HG03196 (cell line): ENCODE measurements at regions not wholly inside any gene's neighbourhood (a gene's known extent, or its start where the extent isn't known, plus 50 kb on each side); places are given as distances from the start of the nearest gene placed in this dataset.

Experiments
- ATAC-seq: cut with Tn5 transposase; IDR thresholded peaks from one replicate; pipeline ENCODE4 v1.9.1; 2021; ENCODE audit not compliant: unreplicated experiment

GRCh38 chr7:25762511-25763462, 389.2 kb upstream of the NFE2L3 start:
- ATAC-seq: no peak

DNA sequence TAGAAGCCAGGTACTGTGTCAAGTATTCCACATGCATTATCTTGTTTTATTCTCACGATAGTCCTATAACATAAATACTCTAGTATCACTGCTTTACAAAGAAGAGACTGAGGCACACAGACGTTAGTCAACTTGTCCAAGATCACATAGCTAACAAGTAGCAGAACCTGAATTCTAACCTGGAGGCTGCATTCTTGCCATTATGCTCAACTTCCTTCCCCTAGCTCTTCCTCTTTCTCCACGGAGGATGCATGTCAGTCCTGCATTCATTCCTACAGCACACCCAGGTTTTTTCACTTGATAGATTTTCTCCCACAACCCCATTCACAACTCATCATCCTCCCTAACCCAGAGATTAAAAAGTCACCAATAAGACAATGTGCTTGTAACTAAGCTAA, 388.5 kb upstream of the NFE2L3 start:
- no peak for ATAC-seq

GRCh38 chr7:25765110-25765655, 386.8 kb upstream of the NFE2L3 start:
- no peak for ATAC-seq

GRCh38 chr7:25770235-25770634, 381.8 kb upstream of the NFE2L3 start:
- no peak for ATAC-seq

DNA sequence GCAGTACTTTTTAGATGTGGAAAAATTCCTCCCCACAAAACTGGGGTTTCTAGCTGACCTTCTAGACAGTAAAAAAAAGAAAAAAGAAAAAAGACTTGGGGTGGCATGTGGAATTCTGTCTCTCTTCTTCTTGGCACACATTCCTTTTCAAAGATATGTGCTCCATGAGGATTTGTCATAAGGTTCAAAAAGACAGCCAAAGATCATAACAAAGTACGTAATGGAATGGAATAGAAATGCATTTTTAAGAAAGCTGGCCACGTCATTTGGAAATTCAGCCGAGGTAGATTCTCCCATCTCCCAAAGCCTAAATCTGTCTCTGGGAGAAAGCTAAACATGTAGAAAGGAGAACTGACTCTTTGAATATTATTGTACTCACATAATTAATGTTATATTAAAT, 381.3 kb upstream of the NFE2L3 start:
- no peak for ATAC-seq

- no peak for ATAC-seq
Measured at GRCh38 chr7:25771491-25771890, 380.5 kb upstream of the NFE2L3 start.

DNA sequence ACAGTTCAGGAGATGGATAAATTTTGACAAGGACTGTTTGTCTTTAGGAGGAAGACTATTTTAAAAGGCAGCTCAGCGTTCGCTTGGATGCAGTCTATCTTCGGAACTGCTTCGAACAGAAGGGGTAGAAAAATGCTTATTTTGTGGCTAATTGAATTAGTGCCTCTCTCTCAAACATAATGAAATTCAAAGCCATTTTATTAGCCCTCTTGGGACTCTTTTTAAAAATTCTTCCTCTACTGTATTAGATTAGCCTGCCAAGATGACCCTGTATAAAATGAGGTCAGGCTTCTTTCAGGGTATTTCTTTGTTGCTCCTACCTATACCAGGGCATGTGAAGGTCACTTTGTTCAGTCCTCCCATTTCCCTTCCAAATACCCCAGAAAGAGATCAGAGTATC, 379.2 kb upstream of the NFE2L3 start:
- no peak for ATAC-seq

GRCh38 chr7:25774675-25775074, 377.3 kb upstream of the NFE2L3 start:
- no peak for ATAC-seq

DNA sequence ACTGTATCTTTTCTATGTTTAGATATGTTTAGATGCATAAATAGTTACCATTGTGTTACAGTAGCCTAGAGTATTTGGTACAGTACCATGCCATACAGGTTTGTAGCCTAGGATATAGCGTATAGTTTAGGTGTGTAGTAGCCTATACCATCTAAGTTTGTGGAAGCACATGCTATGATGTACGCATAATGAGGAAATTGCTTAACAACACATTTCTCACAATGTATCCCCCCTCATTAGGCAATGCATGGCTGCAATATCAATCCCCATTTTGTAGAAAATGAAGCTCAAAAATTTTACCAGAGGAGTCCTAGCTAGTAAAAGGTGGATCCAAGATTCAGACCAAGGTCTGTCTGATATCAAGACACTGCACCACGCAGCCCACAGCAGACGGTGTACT, 376.4 kb upstream of the NFE2L3 start:
- no peak for ATAC-seq

- ATAC-seq: no peak
Measured at GRCh38 chr7:25775999-25776743, 375.8 kb upstream of the NFE2L3 start.

DNA sequence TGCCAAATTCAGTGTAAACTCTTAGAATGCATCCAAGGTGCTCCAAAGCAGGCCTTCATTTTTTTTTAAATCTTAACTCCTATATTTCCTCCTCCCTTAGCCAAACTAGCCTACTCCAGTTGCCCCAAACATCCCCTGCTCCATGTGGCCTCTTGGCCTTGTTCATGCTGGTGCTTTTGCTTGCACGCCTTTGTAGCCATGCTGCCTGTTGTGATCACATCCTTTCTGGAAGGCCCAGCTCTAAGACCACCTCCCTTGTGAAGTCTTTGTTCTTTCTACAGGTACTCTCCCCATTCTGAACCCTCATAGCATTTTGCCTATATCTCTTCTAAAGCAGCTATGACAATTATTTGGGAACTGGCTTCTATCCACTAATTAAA, 375.3 kb upstream of the NFE2L3 start:
- ATAC-seq: no peak

DNA sequence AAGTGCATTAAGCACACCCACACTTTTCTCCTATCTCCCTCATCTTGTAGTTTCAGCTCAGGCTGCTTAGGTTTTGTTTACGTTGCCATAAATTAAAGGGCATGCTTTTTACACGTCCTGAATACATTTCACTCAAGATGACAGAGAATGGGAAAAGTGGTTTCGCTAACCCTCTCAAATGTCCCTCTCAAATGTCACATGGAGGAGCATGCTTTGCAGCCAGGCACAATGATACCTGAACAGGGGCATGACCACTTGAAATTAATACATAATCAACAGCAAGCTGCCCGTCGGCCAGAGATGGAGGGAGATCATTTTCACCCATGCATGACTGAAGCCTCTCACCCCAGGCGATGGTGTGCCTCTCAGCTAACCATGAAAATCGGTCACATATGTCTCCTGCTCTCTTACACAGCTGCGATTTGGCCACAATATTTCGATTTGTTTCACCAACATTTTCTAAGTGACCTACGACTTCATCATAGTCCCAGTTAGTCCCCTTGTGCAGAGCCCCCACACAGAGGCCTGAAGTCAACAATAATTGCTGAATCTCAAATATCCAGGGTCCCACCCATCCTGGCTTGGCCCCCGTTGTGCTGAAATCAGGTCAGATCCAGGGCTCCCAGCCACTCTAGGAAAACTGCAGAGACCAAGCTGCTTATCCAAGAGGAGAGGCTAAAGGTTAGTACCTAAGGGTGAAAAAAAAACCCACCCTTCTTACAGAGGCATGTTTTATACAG, 373.9 kb upstream of the NFE2L3 start:
- no peak for ATAC-seq

DNA sequence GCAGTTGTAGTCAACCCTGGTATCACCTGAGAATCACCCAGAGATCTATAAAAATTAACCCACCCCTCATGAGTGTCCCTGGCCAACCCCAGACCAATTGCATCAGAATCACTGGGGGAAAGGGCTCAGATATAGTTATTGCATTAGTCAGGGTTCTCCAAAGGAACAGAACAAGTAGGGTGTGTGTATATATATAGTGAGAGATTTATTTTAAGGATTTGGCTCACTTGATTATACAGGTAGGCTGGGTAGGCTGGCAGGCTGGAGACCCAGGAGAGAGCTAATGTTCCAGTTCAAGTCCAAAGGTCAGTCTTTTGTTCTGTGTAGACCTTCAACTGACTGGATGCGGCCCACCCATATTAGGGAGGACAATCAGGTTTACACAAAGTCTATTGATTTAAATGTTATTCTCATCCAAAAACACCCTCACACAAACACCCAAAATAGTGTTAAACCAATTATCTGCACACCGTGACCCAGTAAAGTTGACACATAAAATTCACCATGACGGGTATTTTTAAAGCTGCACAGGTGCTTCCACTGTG, 372.9 kb upstream of the NFE2L3 start:
- no peak for ATAC-seq

DNA sequence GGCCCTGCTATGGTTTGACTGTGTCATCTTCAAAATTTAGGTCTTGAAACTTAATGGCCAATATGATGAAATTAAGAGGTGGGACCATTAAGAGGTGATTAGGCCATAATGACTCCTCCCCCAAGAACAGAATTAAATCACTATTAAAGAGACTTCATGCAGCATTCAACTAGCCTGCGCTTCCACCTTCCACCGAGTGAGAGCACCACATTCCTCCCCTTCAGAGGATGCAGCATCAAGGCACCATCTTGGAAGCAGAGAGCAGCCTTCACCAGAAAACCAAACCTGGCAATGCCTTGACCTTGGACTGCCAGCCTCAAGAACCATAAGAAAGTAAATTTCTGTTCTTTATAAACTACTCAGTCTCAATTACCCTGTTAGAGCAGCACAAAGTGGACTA, 371.1 kb upstream of the NFE2L3 start:
- ATAC-seq: no peak

DNA sequence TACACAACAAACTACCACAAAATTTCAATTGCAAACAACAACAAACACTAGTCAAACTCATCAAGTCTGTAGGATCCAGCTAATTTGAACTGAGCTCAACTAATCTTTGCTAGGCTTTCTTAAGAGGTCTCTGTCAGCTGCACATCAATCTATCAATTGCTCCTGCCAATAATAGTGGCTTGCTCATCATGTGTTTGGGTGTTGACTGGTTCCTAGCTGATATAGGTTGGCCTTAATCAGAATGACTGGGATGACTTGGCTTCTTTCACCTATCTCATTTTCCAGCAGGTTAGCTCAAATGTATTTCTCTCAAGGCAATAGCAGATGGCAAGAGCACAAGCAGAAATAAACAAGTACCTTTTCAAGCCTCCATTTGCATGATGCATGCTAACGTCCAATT, 370.3 kb upstream of the NFE2L3 start:
- no peak for ATAC-seq

DNA sequence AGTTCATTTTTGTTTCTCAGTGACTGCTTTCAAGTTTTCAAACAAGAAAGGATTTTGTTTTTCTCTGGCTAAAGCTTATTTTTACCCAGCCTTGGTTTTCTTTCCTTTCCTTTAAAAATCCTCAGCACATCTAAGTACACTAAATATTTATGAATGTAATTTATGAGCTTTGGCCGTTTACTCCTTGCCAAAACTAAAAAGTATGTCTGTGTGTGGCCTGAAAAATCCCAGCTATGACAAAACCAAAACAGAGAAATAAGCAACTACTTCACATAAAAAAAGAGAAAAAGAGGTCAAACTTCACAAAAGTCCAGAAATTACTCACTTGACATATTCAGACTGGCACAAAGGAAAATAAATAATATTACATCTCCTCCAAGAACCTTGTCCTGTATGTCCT, 365.1 kb upstream of the NFE2L3 start:
- ATAC-seq: no peak

DNA sequence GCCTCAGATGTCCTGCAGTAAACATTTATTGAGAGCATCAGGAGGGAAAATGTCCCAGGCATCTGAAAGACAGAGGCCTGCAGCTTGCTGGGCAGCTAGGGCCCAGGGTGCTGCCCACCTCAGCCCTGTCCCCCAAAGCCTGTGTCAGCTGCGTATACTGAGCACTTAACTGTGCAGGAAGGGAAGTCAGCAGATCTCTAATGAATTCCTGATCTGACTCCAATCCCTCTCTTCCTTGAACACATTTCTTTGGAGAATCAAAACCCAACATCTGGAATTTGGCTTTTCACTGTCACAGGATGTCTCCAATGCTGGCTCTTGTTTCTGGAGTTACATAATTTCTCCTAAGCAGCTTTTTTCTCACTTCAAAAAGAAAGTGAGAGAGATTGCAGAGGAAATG, 364.7 kb upstream of the NFE2L3 start:
- ATAC-seq: no peak

DNA sequence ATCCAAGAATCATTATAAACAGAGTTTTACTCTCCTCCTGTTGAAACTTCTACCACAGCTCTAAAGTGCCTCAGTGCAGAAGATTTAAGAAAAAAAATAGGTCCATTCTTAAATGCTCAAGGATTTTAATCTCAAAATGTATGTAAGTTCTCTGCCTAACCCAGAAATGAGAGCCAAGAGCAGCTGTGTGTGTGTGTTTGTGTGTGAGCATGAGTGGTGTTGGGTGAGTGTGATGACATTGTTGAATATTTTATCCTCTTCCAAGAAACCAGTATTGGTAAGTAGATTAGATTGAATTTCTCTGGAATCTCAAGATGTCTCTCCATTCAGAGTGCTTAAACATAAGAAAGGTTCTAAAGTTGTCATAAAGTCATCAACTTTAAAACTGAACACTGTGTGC, 363.6 kb upstream of the NFE2L3 start:
- no peak for ATAC-seq

GRCh38 chr7:25788961-25789620, 362.9 kb upstream of the NFE2L3 start:
- no peak for ATAC-seq
